ENCODE measurements at regions not wholly inside any gene's neighbourhood (a gene's known extent, or its start where the extent isn't known, plus 50 kb on each side); places are given as distances from the start of the nearest gene placed in this dataset.

DNA sequence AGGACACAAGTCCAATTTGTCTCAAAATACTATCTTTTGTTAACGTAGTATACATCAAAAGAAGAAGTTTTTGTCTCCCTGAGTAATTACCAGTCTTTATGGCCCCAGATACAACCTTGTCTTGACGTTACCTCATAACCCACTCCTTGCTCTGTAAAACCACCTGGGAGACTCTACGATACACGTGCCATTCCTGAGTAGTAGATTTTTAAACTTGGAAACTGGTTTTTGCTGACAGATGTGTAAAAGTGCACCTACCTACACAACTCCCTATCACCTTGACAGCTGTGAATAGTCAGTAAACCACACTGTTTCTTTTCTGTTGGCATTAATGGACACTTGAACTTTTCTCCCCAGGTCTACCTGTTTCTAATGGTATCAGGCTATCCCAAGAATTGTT is 51.7 kb upstream of the RARB start:
- in situ Hi-C loops (cut with MboI; ENCODE audit: low pct_unique_long_range_greater_than_20kb, low sequenced_read_pairs, unreplicated experiment): no loop called here
- no peak for DNase-seq (ENCODE audit: low spot score)
- no peak for TF ChIP-seq CTCF (IDR thresholded peaks at IDR 0.05; ENCODE audit: extremely low read depth, insufficient read depth, missing control alignments)

DNA sequence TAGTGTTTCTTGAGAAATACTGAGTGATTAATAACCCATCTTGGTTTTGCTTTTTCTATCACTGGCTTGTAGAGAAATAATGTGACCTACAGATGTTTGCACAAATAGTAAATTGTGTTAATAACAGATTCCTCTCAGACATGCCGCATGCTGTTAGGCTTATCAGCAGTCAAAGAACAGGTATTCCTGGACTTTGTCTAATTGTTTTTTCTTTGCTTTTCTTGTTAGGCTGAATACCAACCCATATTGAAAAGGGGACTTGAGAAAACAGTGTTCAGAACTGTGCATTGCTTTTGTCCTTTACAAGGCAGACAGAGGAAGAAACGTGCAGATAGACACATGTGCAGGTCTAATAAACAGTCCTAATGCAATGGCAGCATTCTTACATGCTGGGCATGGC is 51.0 kb upstream of the RARB start:
- TF ChIP-seq CTCF (IDR thresholded peaks at IDR 0.05; ENCODE audit: extremely low read depth, insufficient read depth, missing control alignments): no peak
- in situ Hi-C loops (cut with MboI; ENCODE audit: low pct_unique_long_range_greater_than_20kb, low sequenced_read_pairs, unreplicated experiment): no loop called here
- no peak for DNase-seq (ENCODE audit: low spot score)

Data from GM13977 (cell line).